Right lobe of liver (tissue), 4 donors: ENCODE measurements at regions not wholly inside any gene's neighbourhood (a gene's known extent, or its start where the extent isn't known, plus 50 kb on each side); places are given as distances from the start of the nearest gene placed in this dataset.

Experiments used
- POLR2A ChIP-seq: fragments of 450-650 bp; IDR thresholded peaks from one replicate; pipeline ENCODE4 v1.6.1; 2017; ENCODE audit warnings: antibody characterized with exemption, mild to moderate bottlenecking
- TF ChIP-seq, protein P1 (sequence below), 4 donors: fragments of 200-600 bp in 3 of 4; fragments of 450-650 bp in 1 of 4; IDR thresholded peaks; one replicate each; pipeline versions ENCODE4 v1.5.1 to v1.8.0; 2016 to 2022; ENCODE audit warnings: antibody characterized with exemption in 4 of 4, mild to moderate bottlenecking in 2 of 4
- donor health status: DM: no; HTN: no; CAD: no.
- donor health status: DM: no; HTN: no; CAD: no.
- donor health status: DM: no; HTN: yes; CAD: no.

DNA sequence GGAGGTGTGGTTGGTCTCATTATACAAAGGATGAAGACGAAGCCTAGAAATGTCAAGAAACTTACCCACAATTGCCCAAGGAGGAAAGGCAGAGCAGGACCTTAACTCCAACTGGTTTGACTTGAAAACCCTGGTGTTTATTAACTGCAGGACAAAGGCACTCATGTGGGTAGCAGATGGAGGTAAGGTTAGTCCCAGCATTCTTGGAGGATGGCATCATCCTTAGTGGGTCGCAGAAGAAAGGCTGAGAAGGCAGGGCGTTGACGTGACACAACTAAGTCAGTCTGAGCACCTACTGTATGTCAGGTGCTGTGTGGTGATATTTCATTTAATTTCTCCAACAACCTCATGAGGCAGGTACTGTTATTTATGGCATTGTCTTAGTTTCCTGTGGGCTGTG, 101.3 kb downstream of the HAPSTR1 start:
- TF ChIP-seq, protein P1, sequence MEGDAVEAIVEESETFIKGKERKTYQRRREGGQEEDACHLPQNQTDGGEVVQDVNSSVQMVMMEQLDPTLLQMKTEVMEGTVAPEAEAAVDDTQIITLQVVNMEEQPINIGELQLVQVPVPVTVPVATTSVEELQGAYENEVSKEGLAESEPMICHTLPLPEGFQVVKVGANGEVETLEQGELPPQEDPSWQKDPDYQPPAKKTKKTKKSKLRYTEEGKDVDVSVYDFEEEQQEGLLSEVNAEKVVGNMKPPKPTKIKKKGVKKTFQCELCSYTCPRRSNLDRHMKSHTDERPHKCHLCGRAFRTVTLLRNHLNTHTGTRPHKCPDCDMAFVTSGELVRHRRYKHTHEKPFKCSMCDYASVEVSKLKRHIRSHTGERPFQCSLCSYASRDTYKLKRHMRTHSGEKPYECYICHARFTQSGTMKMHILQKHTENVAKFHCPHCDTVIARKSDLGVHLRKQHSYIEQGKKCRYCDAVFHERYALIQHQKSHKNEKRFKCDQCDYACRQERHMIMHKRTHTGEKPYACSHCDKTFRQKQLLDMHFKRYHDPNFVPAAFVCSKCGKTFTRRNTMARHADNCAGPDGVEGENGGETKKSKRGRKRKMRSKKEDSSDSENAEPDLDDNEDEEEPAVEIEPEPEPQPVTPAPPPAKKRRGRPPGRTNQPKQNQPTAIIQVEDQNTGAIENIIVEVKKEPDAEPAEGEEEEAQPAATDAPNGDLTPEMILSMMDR (IDR thresholded peaks at IDR 0.05): no peak
- no peak for TF ChIP-seq POLR2A
